GM23338 (cell line): ENCODE measurements at regions not wholly inside any gene's neighbourhood (a gene's known extent, or its start where the extent isn't known, plus 50 kb on each side); places are given as distances from the start of the nearest gene placed in this dataset.

Experiments
- ATAC-seq: fragments of 200-7000 bp; cut with Tn5 transposase; 3 replicates; pipeline ENCODE4 v1.9.1; 2020
- DNase-seq: peaks from one replicate; pipeline ENCODE4 v3.0.0-alpha.2; 2015; ENCODE audit warnings: low spot score
- H2AFZ ChIP-seq: fragments of 200-600 bp; sonication (generic); 2 replicates; pipeline ENCODE4 v1.8.0; 2016; ENCODE audit warnings: antibody characterized with exemption, mild to moderate bottlenecking, moderate library complexity
- H3F3A ChIP-seq: fragments of 200-600 bp; sonication (generic); replicated peaks from 2 replicates; pipeline ENCODE4 v1.8.0; 2017; ENCODE audit warnings: antibody characterized with exemption, mixed run types, low read depth
- H3K27ac ChIP-seq: fragments of 200-600 bp; sonication (generic); 2 replicates; pipeline ENCODE4 v1.6.1; 2016; ENCODE audit warnings: low read depth
- H3K27me3 ChIP-seq: fragments of 200-600 bp; sonication (generic); 2 replicates; pipeline ENCODE4 v1.8.0; 2016; ENCODE audit warnings: mild to moderate bottlenecking, mixed run types, moderate library complexity; ENCODE audit not compliant: insufficient read depth
- H3K36me3 ChIP-seq: fragments of 200-600 bp; sonication (generic); 2 replicates; pipeline ENCODE4 v1.8.0; 2016; ENCODE audit warnings: mild to moderate bottlenecking; ENCODE audit not compliant: insufficient read depth
- H3K4me1 ChIP-seq: fragments of 200-600 bp; sonication (generic); 2 replicates; pipeline ENCODE4 v1.8.0; 2016; ENCODE audit warnings: mild to moderate bottlenecking, moderate library complexity; ENCODE audit not compliant: insufficient read depth
- H3K4me2 ChIP-seq: fragments of 200-600 bp; sonication (generic); 2 replicates; pipeline ENCODE4 v1.7.1; 2017; ENCODE audit warnings: mixed run types
- H3K4me3 ChIP-seq: fragments of 200-600 bp; sonication (generic); 2 replicates; pipeline ENCODE4 v1.6.1; 2016; ENCODE audit warnings: mixed run types
- H3K79me2 ChIP-seq: fragments of 200-600 bp; sonication (generic); replicated peaks from 2 replicates; pipeline ENCODE4 v1.8.0; 2017; ENCODE audit warnings: mild to moderate bottlenecking; ENCODE audit not compliant: insufficient read depth
- H3K9me2 ChIP-seq: fragments of 200-600 bp; sonication (generic); 2 replicates; pipeline ENCODE4 v1.8.0; 2017; ENCODE audit not compliant: insufficient read depth
- H4K20me1 ChIP-seq: fragments of 200-600 bp; sonication (generic); replicated peaks from 2 replicates; pipeline ENCODE4 v1.8.0; 2017; ENCODE audit warnings: mild to moderate bottlenecking; ENCODE audit not compliant: insufficient read depth
- H3K27ac Mint-ChIP-seq: 2 replicates; pipeline ENCODE4 v1.8.0; 2020; ENCODE audit warnings: inconsistent platforms, mild to moderate bottlenecking, moderate library complexity, mixed read lengths
- H3K27me3 Mint-ChIP-seq: 3 replicates; pipeline ENCODE4 v1.8.0; 2022; ENCODE audit warnings: low read depth, mild to moderate bottlenecking, moderate library complexity, mixed read lengths, inconsistent platforms; ENCODE audit not compliant: insufficient read depth, poor library complexity
- H3K36me3 Mint-ChIP-seq: 3 replicates; pipeline ENCODE4 v1.8.0; 2021; ENCODE audit warnings: low read depth, mild to moderate bottlenecking, inconsistent platforms, moderate library complexity, mixed read lengths
- H3K4me1 Mint-ChIP-seq: 3 replicates; pipeline ENCODE4 v1.8.0; 2020; ENCODE audit warnings: mild to moderate bottlenecking, inconsistent platforms, mixed read lengths
- H3K4me3 Mint-ChIP-seq: 3 replicates; pipeline ENCODE4 v1.8.0; 2021; ENCODE audit warnings: moderate library complexity, mild to moderate bottlenecking, inconsistent platforms, mixed read lengths
- H3K9me3 Mint-ChIP-seq: 3 replicates; pipeline ENCODE4 v1.8.0; 2020; ENCODE audit warnings: moderate library complexity, mild to moderate bottlenecking, inconsistent platforms, mixed read lengths
- CREB1 ChIP-seq: fragments of 250-450 bp; sonication (Bioruptor Pico); IDR thresholded peaks from 2 replicates; pipeline ENCODE4 v1.5.0; 2020; ENCODE audit warnings: low read depth, mild to moderate bottlenecking, moderate library complexity
- ETS1 ChIP-seq: IDR thresholded peaks from 2 replicates; pipeline ENCODE4 v1.6.1; 2016; ENCODE audit warnings: antibody characterized with exemption
- EZH2 ChIP-seq: fragments of 200-600 bp; sonication (generic); IDR thresholded peaks from one replicate; pipeline ENCODE4 v1.8.0; 2017; ENCODE audit warnings: antibody characterized with exemption, mild to moderate bottlenecking, low read depth; ENCODE audit not compliant: unreplicated experiment
- EZH2phosphoT487 ChIP-seq: fragments of 200-600 bp; sonication (generic); IDR thresholded peaks from one replicate; pipeline ENCODE4 v1.8.1; 2018; ENCODE audit warnings: antibody characterized with exemption; ENCODE audit not compliant: unreplicated experiment
- JUNB ChIP-seq: IDR thresholded peaks from one replicate; pipeline ENCODE4 v1.6.1; 2016; ENCODE audit warnings: antibody characterized with exemption; ENCODE audit not compliant: unreplicated experiment
- NANOG ChIP-seq: IDR thresholded peaks from 2 replicates; pipeline ENCODE4 v1.6.1; 2016; ENCODE audit warnings: antibody characterized with exemption, borderline replicate concordance
- POLR2AphosphoS5 ChIP-seq: IDR thresholded peaks from 2 replicates; pipeline ENCODE4 v1.6.1; 2016; ENCODE audit warnings: antibody characterized with exemption, low read depth
- REST ChIP-seq: IDR thresholded peaks from one replicate; pipeline ENCODE4 v1.6.1; 2018; ENCODE audit warnings: antibody characterized with exemption; ENCODE audit not compliant: unreplicated experiment
- STAT1 ChIP-seq: IDR thresholded peaks from one replicate; pipeline ENCODE4 v1.6.1; 2016; ENCODE audit warnings: antibody characterized with exemption; ENCODE audit not compliant: unreplicated experiment
- ZNF114 ChIP-seq: fragments of 250-450 bp; sonication (Bioruptor Pico); IDR thresholded peaks from 2 replicates; pipeline ENCODE4 v1.5.0; 2020; ENCODE audit warnings: mild to moderate bottlenecking, moderate library complexity
- ZNF331 ChIP-seq: fragments of 250-450 bp; sonication (Bioruptor Pico); IDR thresholded peaks from 2 replicates; pipeline ENCODE4 v1.5.0; 2020; ENCODE audit warnings: low read depth, mild to moderate bottlenecking, moderate library complexity
- TF ChIP-seq, protein P1 (sequence below), 2 experiments: fragments of 200-600 bp in 1 of 2; sonication (generic) in 1 of 2; conservative IDR thresholded peaks; 2 replicates each; pipeline versions ENCODE4 v1.5.1 to v1.6.1; 2016 to 2017; ENCODE audit warnings: antibody characterized with exemption in 2 of 2, low read depth in 2 of 2, mild to moderate bottlenecking in 2 of 2, moderate library complexity in 1 of 2
- TF ChIP-seq, protein P2 (sequence below): fragments of 250-450 bp; sonication (Bioruptor Pico); IDR thresholded peaks from 2 replicates; pipeline ENCODE4 v1.5.0; 2020; ENCODE audit warnings: mild to moderate bottlenecking, moderate library complexity

DNA sequence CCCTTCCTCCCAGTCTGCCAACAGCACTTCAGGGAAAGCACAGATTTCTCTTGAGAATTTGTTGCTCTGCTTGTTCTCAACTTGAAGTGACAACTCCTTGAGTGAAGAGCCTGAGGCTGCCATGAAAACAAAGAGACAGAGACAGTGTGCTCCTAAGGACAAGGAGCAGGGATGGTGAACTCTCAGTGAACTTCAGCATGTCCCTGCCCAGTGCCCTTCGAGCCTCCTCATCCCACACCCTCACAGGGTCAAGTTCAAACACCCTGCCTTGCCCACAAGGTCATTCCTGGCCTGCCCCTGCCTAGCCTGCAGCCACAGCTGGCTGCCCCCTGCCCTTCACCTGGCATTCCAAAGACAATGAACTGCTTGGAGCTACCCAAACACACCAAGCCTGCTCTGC, 343.5 kb upstream of the KLHL29 start:
- Mint-ChIP-seq H3K27me3 (peaks cover 5% of the 10 kb centered on the region), H3K27ac (no peak overlapping the region), H3K9me3 (peaks cover 3% of the 10 kb centered on the region; the same call in 2 of the 3 replicates)

More for the DNA sequence above, 343.5 kb upstream of the KLHL29 start:
- H3K4me3 Mint-ChIP-seq = no peak overlapping the region
- Histone ChIP-seq H3F3A (no peaks in the 10 kb centered on the region), H3K36me3 (no peaks in the 10 kb centered on the region), H3K27ac (no peak overlapping the region), H3K4me1 (no peaks in the 10 kb centered on the region), H2AFZ (no peak overlapping the region), H3K27me3 (no peaks in the 10 kb centered on the region), H3K9me2 (peaks cover 13% of the 10 kb centered on the region), H3K4me3 (no peak overlapping the region), H4K20me1 (no peaks in the 10 kb centered on the region), H3K79me2 (no peaks in the 10 kb centered on the region), H3K4me2 (no peak overlapping the region)
- no peak for TF ChIP-seq EZH2
- no peak for TF ChIP-seq ZNF331 (CRISPR knock-in tag)
- TF ChIP-seq CREB1 (CRISPR knock-in tag) = no peak
- TF ChIP-seq, protein P1, sequence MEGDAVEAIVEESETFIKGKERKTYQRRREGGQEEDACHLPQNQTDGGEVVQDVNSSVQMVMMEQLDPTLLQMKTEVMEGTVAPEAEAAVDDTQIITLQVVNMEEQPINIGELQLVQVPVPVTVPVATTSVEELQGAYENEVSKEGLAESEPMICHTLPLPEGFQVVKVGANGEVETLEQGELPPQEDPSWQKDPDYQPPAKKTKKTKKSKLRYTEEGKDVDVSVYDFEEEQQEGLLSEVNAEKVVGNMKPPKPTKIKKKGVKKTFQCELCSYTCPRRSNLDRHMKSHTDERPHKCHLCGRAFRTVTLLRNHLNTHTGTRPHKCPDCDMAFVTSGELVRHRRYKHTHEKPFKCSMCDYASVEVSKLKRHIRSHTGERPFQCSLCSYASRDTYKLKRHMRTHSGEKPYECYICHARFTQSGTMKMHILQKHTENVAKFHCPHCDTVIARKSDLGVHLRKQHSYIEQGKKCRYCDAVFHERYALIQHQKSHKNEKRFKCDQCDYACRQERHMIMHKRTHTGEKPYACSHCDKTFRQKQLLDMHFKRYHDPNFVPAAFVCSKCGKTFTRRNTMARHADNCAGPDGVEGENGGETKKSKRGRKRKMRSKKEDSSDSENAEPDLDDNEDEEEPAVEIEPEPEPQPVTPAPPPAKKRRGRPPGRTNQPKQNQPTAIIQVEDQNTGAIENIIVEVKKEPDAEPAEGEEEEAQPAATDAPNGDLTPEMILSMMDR (conservative IDR thresholded peaks at IDR 0.05; ENCODE audit: low read depth in 2 of 2) = no peak
- TF ChIP-seq NANOG = no peak
- TF ChIP-seq REST = no peak
- no peak for TF ChIP-seq STAT1
- TF ChIP-seq ETS1 = no peak
- TF ChIP-seq JUNB = no peak
- TF ChIP-seq EZH2phosphoT487 = no peak
- TF ChIP-seq POLR2AphosphoS5 = no peak
- TF ChIP-seq, protein P2, sequence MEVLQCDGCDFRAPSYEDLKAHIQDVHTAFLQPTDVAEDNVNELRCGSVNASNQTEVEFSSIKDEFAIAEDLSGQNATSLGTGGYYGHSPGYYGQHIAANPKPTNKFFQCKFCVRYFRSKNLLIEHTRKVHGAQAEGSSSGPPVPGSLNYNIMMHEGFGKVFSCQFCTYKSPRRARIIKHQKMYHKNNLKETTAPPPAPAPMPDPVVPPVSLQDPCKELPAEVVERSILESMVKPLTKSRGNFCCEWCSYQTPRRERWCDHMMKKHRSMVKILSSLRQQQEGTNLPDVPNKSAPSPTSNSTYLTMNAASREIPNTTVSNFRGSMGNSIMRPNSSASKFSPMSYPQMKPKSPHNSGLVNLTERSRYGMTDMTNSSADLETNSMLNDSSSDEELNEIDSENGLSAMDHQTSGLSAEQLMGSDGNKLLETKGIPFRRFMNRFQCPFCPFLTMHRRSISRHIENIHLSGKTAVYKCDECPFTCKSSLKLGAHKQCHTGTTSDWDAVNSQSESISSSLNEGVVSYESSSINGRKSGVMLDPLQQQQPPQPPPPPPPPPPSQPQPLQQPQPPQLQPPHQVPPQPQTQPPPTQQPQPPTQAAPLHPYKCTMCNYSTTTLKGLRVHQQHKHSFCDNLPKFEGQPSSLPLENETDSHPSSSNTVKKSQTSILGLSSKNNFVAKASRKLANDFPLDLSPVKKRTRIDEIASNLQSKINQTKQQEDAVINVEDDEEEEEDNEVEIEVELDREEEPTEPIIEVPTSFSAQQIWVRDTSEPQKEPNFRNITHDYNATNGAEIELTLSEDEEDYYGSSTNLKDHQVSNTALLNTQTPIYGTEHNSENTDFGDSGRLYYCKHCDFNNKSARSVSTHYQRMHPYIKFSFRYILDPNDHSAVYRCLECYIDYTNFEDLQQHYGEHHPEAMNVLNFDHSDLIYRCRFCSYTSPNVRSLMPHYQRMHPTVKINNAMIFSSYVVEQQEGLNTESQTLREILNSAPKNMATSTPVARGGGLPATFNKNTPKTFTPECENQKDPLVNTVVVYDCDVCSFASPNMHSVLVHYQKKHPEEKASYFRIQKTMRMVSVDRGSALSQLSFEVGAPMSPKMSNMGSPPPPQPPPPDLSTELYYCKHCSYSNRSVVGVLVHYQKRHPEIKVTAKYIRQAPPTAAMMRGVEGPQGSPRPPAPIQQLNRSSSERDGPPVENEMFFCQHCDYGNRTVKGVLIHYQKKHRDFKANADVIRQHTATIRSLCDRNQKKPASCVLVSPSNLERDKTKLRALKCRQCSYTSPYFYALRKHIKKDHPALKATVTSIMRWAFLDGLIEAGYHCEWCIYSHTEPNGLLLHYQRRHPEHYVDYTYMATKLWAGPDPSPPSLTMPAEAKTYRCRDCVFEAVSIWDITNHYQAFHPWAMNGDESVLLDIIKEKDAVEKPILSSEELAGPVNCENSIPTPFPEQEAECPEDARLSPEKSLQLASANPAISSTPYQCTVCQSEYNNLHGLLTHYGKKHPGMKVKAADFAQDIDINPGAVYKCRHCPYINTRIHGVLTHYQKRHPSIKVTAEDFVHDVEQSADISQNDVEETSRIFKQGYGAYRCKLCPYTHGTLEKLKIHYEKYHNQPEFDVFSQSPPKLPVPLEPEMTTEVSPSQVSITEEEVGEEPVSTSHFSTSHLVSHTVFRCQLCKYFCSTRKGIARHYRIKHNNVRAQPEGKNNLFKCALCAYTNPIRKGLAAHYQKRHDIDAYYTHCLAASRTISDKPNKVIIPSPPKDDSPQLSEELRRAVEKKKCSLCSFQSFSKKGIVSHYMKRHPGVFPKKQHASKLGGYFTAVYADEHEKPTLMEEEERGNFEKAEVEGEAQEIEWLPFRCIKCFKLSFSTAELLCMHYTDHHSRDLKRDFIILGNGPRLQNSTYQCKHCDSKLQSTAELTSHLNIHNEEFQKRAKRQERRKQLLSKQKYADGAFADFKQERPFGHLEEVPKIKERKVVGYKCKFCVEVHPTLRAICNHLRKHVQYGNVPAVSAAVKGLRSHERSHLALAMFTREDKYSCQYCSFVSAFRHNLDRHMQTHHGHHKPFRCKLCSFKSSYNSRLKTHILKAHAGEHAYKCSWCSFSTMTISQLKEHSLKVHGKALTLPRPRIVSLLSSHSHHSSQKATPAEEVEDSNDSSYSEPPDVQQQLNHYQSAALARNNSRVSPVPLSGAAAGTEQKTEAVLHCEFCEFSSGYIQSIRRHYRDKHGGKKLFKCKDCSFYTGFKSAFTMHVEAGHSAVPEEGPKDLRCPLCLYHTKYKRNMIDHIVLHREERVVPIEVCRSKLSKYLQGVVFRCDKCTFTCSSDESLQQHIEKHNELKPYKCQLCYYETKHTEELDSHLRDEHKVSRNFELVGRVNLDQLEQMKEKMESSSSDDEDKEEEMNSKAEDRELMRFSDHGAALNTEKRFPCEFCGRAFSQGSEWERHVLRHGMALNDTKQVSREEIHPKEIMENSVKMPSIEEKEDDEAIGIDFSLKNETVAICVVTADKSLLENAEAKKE (CRISPR knock-in tag) = no peak
- TF ChIP-seq ZNF114 (CRISPR knock-in tag) = no peak
- no peaks in the 10 kb centered on the region for H3K36me3 Mint-ChIP-seq
- DNase-seq (no peak), ATAC-seq (no peak)
- no peaks in the 10 kb centered on the region for H3K4me1 Mint-ChIP-seq
